GM12878 (cell line): ENCODE measurements at regions not wholly inside any gene's neighbourhood (a gene's known extent, or its start where the extent isn't known, plus 50 kb on each side); places are given as distances from the start of the nearest gene placed in this dataset.

Experiments used
- ATAC-seq: fragments of 200-7000 bp; cut with Tn5 transposase; 3 replicates; pipeline ENCODE4 v1.9.1; 2020; ENCODE audit warnings: mild to moderate bottlenecking, moderate library complexity
- BruUV-seq: library from RNA; stranded (reverse); fragments of 400-500 nt; replicated peaks from 2 replicates; lab custom pipeline; 2021; lab: Mats Ljungman, UMichigan
- CTCF ChIA-PET: fragments of 300-600 bp; sonication (Branson Sonifier 250); formaldehyde crosslinking; extraction: SDS; loops from one replicate; lab custom pipeline; 2021; ENCODE audit warnings: inconsistent platforms; lab: Yijun Ruan, JAX
- POLR2A ChIA-PET: fragments of 350-600 bp; formaldehyde crosslinking; extraction: SDS; loops from one replicate; lab custom pipeline; 2021; ENCODE audit warnings: inconsistent platforms; lab: Charles Lee
- RAD21 ChIA-PET: fragments of 300-600 bp; sonication (Branson Sonifier 250); formaldehyde crosslinking; loops from one replicate; lab custom pipeline; 2023; ENCODE audit warnings: antibody characterized with exemption; ENCODE audit not compliant: unreplicated experiment; lab: Charles Lee
- SMC1A ChIA-PET: fragments of 300-600 bp; sonication (Branson Sonifier 250); formaldehyde crosslinking; loops from one replicate; lab custom pipeline; 2023; ENCODE audit not compliant: unreplicated experiment, uncharacterized antibody; lab: Charles Lee
- DNase-seq: peaks from one replicate; pipeline ENCODE4 v3.0.0-alpha.2; 2011; ENCODE audit warnings: low read depth, low spot score
- FAIRE-seq: peaks from 3 replicates; lab custom pipeline; 2011; peaks lifted over from hg19 to GRCh38; lab: Jason Lieb, UNC
- H2AFZ ChIP-seq: 2 replicates; pipeline ENCODE4 v1.6.0; 2011; ENCODE audit warnings: low read depth, low read length, control low read depth; ENCODE audit not compliant: control insufficient read depth
- H3K27ac ChIP-seq: 2 replicates; pipeline ENCODE4 v1.5.1; 2011; ENCODE audit warnings: control low read depth; ENCODE audit not compliant: control insufficient read depth, insufficient read depth
- H3K27me3 ChIP-seq, 2 experiments: replicated peaks in 1 of 2; 2 replicates each; pipeline versions ENCODE4 v1.6.0 to v1.6.1; 2011; ENCODE audit warnings: low read length in 1 of 2; ENCODE audit not compliant: control insufficient read depth in 2 of 2, insufficient read depth in 2 of 2
- H3K36me3 ChIP-seq, 2 experiments: 2 replicates each; pipeline ENCODE4 v1.5.1; 2011; ENCODE audit warnings: low read length in 1 of 2; ENCODE audit not compliant: control insufficient read depth in 2 of 2, insufficient read depth in 2 of 2
- H3K4me1 ChIP-seq: 2 replicates; pipeline ENCODE4 v1.6.1; 2011; ENCODE audit warnings: mild to moderate bottlenecking, low read length, moderate library complexity, mixed read lengths; ENCODE audit not compliant: control insufficient read depth, insufficient read depth
- H3K4me2 ChIP-seq: 2 replicates; pipeline ENCODE4 v1.6.0; 2011; ENCODE audit warnings: control low read depth; ENCODE audit not compliant: control insufficient read depth, insufficient read depth
- H3K4me3 ChIP-seq: fragments of 200-600 bp; sonication (generic); 2 replicates; pipeline ENCODE4 v1.5.1; 2016
- H3K79me2 ChIP-seq: 2 replicates; pipeline ENCODE4 v1.6.0; 2011; ENCODE audit warnings: low read length; ENCODE audit not compliant: control insufficient read depth, insufficient read depth
- H3K9ac ChIP-seq: 2 replicates; pipeline ENCODE4 v1.8.0; 2011; ENCODE audit warnings: low read length, control low read depth, mixed read lengths; ENCODE audit not compliant: control insufficient read depth, insufficient read depth
- H3K9me3 ChIP-seq: replicated peaks from 3 replicates; pipeline ENCODE4 v1.5.1; 2011; ENCODE audit warnings: mild to moderate bottlenecking, low read length; ENCODE audit not compliant: control insufficient read depth, insufficient read depth
- H4K20me1 ChIP-seq: 2 replicates; pipeline ENCODE4 v1.6.0; 2011; ENCODE audit not compliant: control insufficient read depth, insufficient read depth
- BCLAF1 ChIP-seq: fragments of 450-650 bp; IDR thresholded peaks from 2 replicates; pipeline ENCODE4 v1.6.1; 2017; ENCODE audit warnings: antibody characterized with exemption, mild to moderate bottlenecking, moderate library complexity
- BMI1 ChIP-seq: fragments of 450-650 bp; IDR thresholded peaks from 2 replicates; pipeline ENCODE4 v1.6.1; 2016; ENCODE audit warnings: mild to moderate bottlenecking, moderate library complexity, borderline replicate concordance
- CREB1 ChIP-seq: IDR thresholded peaks from 2 replicates; pipeline ENCODE4 v1.6.1; 2012; ENCODE audit warnings: low read depth, mild to moderate bottlenecking, inconsistent platforms
- MAX ChIP-seq: IDR thresholded peaks from 2 replicates; pipeline ENCODE4 v1.6.1; 2012; ENCODE audit warnings: low read depth, low read length, improper control_type of control experiment
- PML ChIP-seq: IDR thresholded peaks from 2 replicates; pipeline ENCODE4 v1.6.1; 2012; ENCODE audit warnings: low read length, inconsistent platforms
- RCOR1 ChIP-seq: conservative IDR thresholded peaks from 2 replicates; pipeline ENCODE4 v1.6.1; 2012; ENCODE audit warnings: low read depth, low read length, improper control_type of control experiment
- SMARCA5 ChIP-seq: fragments of 450-650 bp; IDR thresholded peaks from 2 replicates; pipeline ENCODE4 v1.6.1; 2017; ENCODE audit warnings: mild to moderate bottlenecking
- TCF3 ChIP-seq: IDR thresholded peaks from 2 replicates; pipeline ENCODE4 v1.6.1; 2012; ENCODE audit warnings: low read depth, mild to moderate bottlenecking, low read length, borderline replicate concordance; ENCODE audit not compliant: insufficient read depth
- TCF7 ChIP-seq: IDR thresholded peaks from 2 replicates; pipeline ENCODE4 v1.6.1; 2014; ENCODE audit warnings: antibody characterized with exemption, borderline replicate concordance
- USF1 ChIP-seq: IDR thresholded peaks from 2 replicates; pipeline ENCODE4 v1.6.1; 2011; ENCODE audit warnings: borderline replicate concordance, low read depth, mild to moderate bottlenecking, moderate library complexity, mixed read lengths, low read length; ENCODE audit not compliant: insufficient read depth; ENCODE audit errors: extremely low read length
- WGBS: methylation state at CpG from one replicate; pipeline ENCODE4 v1.1.6; 2016; ENCODE audit warnings: low lambda C conversion rate; ENCODE audit not compliant: insufficient replicate concordance, insufficient coverage; ENCODE audit errors: missing lambda C conversion rate; 5-methylcytosine and 5-hydroxymethylcytosine counted together
- in situ Hi-C: fragments of 300-500 bp; cut with MboI; formaldehyde crosslinking; loops from 9 replicates; pipeline ENCODE4 v1.14.3; 2018; ENCODE audit warnings: mixed read lengths
- intact Hi-C: fragments of 100-400 bp; cut with micrococcal nuclease; formaldehyde crosslinking; loops from one replicate; pipeline ENCODE4 v1.14.2; 2022; ENCODE audit not compliant: unreplicated experiment
- TF ChIP-seq, protein P1 (sequence below): IDR thresholded peaks from 2 replicates; pipeline ENCODE4 v1.6.1; 2012; ENCODE audit warnings: low read depth, low read length, improper control_type of control experiment

GRCh38 chr9:33686942-33687341 is 108.4 kb upstream of the PRSS3 start:
- no peak overlapping the region for H3K27ac ChIP-seq

More at GRCh38 chr9:33686942-33687341, 108.4 kb upstream of the PRSS3 start:
- Histone ChIP-seq H3K27me3 (no peaks in the 10 kb centered on the region; a peak in 1 of 4 replicates), H3K4me3 (no peak overlapping the region), H3K36me3 (no peaks in the 10 kb centered on the region), H3K9ac (no peak overlapping the region), H3K4me1 (no peaks in the 10 kb centered on the region), H3K9me3 (no peaks in the 10 kb centered on the region), H3K79me2 (no peaks in the 10 kb centered on the region), H2AFZ (no peak overlapping the region), H4K20me1 (no peaks in the 10 kb centered on the region), H3K4me2 (no peak overlapping the region)
- BruUV-seq = no TSS peak
- ChIA-PET SMC1A (no interaction called here), CTCF (no interaction called here), RAD21 (no interaction called here), POLR2A (no interaction called here)
- no peak for ATAC-seq
- in situ Hi-C loops = no loop called here
- no peak for FAIRE-seq
- no peak for TF ChIP-seq SMARCA5
- no peak for TF ChIP-seq RCOR1
- TF ChIP-seq CREB1 = no peak
- TF ChIP-seq TCF3 = no peak
- TF ChIP-seq BMI1 = no peak
- TF ChIP-seq BCLAF1 = no peak
- no peak for TF ChIP-seq TCF7
- no peak for TF ChIP-seq PML
- TF ChIP-seq USF1 = no peak
- TF ChIP-seq, protein P1, sequence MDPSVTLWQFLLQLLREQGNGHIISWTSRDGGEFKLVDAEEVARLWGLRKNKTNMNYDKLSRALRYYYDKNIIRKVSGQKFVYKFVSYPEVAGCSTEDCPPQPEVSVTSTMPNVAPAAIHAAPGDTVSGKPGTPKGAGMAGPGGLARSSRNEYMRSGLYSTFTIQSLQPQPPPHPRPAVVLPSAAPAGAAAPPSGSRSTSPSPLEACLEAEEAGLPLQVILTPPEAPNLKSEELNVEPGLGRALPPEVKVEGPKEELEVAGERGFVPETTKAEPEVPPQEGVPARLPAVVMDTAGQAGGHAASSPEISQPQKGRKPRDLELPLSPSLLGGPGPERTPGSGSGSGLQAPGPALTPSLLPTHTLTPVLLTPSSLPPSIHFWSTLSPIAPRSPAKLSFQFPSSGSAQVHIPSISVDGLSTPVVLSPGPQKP = no peak
- TF ChIP-seq MAX = no peak
- intact Hi-C loops = no loop called here
- no peak for DNase-seq
- WGBS = 29% methylated on average over 4 of the region's 4 CpGs
